ENCODE measurements at regions not wholly inside any gene's neighbourhood (a gene's known extent, or its start where the extent isn't known, plus 50 kb on each side); places are given as distances from the start of the nearest gene placed in this dataset.

DNA sequence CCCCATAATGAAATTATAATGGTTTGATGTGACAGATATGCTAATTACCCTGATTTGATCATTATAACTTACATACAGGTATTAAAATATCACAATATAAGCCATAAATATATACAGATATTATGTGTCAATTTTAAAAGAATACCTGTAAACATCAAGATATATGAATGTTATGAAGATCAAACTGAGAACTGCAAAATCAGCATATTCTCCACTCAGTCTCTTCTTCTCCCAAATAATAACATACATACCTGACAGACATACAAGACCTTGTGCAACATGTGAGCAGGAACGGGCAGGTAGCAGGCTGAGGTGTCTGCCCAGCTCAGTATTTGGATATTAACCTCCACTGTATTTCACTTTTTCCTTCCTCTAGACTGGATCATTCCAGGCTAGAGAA lies 547.2 kb downstream of the UQCRFS1 start:
- Histone ChIP-seq H2BK15ac (ENCODE audit: low read depth, low read length) (no peak overlapping the region), H4K20me1 (ENCODE audit: control insufficient read depth, insufficient read depth, insufficient read length) (no peaks in the 10 kb centered on the region), H3K27me3 (ENCODE audit: insufficient read depth, low read length) (no peaks in the 10 kb centered on the region), H3K14ac (ENCODE audit: insufficient read depth, low read length) (no peak overlapping the region), H2AK5ac (ENCODE audit: insufficient read length, low read length) (no peak overlapping the region), H3K27ac (ENCODE audit: insufficient read length, low read depth, low read length) (no peak overlapping the region), H3K79me2 (ENCODE audit: insufficient read depth, low read length) (no peaks in the 10 kb centered on the region), H3K23me2 (ENCODE audit: insufficient read length, low read depth, low read length, poor library complexity, severe bottlenecking) (no peaks in the 10 kb centered on the region), H4K91ac (ENCODE audit: insufficient read length, low read depth, low read length) (no peak overlapping the region), H3K18ac (ENCODE audit: insufficient read length, low read depth, low read length) (no peak overlapping the region), H3K23ac (ENCODE audit: insufficient read length, low read depth, low read length) (no peak overlapping the region), H3K9me3 (ENCODE audit: control insufficient read depth, low read depth, low read length) (no peaks in the 10 kb centered on the region), H2BK12ac (ENCODE audit: insufficient read length, low read depth, low read length) (no peak overlapping the region), H2AFZ (ENCODE audit: low read length) (no peak overlapping the region), H3T11ph (ENCODE audit: low read length) (no peak overlapping the region), H2BK20ac (ENCODE audit: low read depth, low read length, poor library complexity, severe bottlenecking) (no peak overlapping the region), H3K4ac (ENCODE audit: low read depth, low read length) (no peak overlapping the region), H3K79me1 (ENCODE audit: insufficient read depth, low read depth, low read length, poor library complexity, severe bottlenecking) (no peaks in the 10 kb centered on the region), H3K4me2 (ENCODE audit: insufficient read depth, insufficient read length, low read length) (no peak overlapping the region), H3K56ac (ENCODE audit: insufficient read length, low read depth, low read length) (no peak overlapping the region), H3K4me1 (ENCODE audit: insufficient read depth, low read length) (no peaks in the 10 kb centered on the region), H3K9ac (ENCODE audit: extremely low read depth, insufficient read length, low read length) (no peak overlapping the region), H2BK120ac (ENCODE audit: low read depth, low read length, poor library complexity, severe bottlenecking) (no peak overlapping the region), H4K5ac (ENCODE audit: insufficient read length, low read depth, low read length) (no peak overlapping the region), H2BK5ac (ENCODE audit: insufficient read length, low read length) (no peak overlapping the region), H4K8ac (replicated peaks; ENCODE audit: insufficient read length, low read depth, low read length) (no peak overlapping the region)
- DNase-seq, result no peak
- H3K4me3 Mint-ChIP-seq, result no peak overlapping the region
- TF ChIP-seq, protein P1, sequence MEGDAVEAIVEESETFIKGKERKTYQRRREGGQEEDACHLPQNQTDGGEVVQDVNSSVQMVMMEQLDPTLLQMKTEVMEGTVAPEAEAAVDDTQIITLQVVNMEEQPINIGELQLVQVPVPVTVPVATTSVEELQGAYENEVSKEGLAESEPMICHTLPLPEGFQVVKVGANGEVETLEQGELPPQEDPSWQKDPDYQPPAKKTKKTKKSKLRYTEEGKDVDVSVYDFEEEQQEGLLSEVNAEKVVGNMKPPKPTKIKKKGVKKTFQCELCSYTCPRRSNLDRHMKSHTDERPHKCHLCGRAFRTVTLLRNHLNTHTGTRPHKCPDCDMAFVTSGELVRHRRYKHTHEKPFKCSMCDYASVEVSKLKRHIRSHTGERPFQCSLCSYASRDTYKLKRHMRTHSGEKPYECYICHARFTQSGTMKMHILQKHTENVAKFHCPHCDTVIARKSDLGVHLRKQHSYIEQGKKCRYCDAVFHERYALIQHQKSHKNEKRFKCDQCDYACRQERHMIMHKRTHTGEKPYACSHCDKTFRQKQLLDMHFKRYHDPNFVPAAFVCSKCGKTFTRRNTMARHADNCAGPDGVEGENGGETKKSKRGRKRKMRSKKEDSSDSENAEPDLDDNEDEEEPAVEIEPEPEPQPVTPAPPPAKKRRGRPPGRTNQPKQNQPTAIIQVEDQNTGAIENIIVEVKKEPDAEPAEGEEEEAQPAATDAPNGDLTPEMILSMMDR (conservative IDR thresholded peaks at IDR 0.05), result no peak
- H3K27me3 Mint-ChIP-seq (ENCODE audit: low read depth), result peaks cover 3% of the 10 kb centered on the region; the same call in 1 of the 2 replicates
- H3K4me1 Mint-ChIP-seq, result no peaks in the 10 kb centered on the region
- H3K9me3 Mint-ChIP-seq, result peaks cover 16 to 23% of the 10 kb centered on the region in 2 experiments
- H3K27ac Mint-ChIP-seq, result no peak overlapping the region
- WGBS (ENCODE audit: extremely low coverage, insufficient read length, low lambda C conversion rate), result no CpG with 5 or more reads among the region's 1 CpG
- peaks cover 8 to 12% (median 8%) of the 10 kb centered on the region in 3 experiments for H3K36me3 Mint-ChIP-seq (ENCODE audit: insufficient read depth in 1 of 3, low read depth in 3 of 3)
